ENCODE measurements at regions not wholly inside any gene's neighbourhood (a gene's known extent, or its start where the extent isn't known, plus 50 kb on each side); places are given as distances from the start of the nearest gene placed in this dataset.

DNA sequence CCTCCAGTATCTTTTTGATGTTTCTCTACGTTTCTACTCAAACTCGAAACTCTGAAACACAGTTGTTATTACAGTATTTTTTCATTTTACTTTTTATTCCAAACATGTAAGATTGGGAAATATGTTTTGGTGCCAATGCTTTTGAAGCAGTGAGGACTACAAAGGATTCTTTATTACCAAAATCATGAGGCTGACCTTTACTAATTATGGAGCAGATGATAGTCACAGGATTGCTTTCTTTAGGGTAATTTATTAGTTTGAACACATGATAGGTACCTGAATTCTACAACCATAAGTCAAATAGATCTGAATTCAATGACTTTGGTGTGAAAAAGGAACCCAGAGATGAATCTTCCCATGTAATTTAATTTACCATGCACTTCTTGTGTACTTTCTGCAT is 2015.1 kb upstream of the C9orf72 start (continued):
- no peak for TF ChIP-seq KDM5A (IDR thresholded peaks at IDR 0.05; ENCODE audit: low read length)
- TF ChIP-seq SIN3A (conservative IDR thresholded peaks at IDR 0.05 in 1 of 2, IDR thresholded peaks at IDR 0.05 in 1 of 2; ENCODE audit: low read depth in 1 of 2, low read length in 2 of 2), result no peak
- TF ChIP-seq, protein P1, sequence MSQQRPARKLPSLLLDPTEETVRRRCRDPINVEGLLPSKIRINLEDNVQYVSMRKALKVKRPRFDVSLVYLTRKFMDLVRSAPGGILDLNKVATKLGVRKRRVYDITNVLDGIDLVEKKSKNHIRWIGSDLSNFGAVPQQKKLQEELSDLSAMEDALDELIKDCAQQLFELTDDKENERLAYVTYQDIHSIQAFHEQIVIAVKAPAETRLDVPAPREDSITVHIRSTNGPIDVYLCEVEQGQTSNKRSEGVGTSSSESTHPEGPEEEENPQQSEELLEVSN (IDR thresholded peaks at IDR 0.05), result no peak
